B cell (primary cell): ENCODE measurements at regions not wholly inside any gene's neighbourhood (a gene's known extent, or its start where the extent isn't known, plus 50 kb on each side); places are given as distances from the start of the nearest gene placed in this dataset.

ENCODE experiments used
- ATAC-seq: fragments of 200-7000 bp; cut with Tn5 transposase; one replicate; pipeline ENCODE4 v1.10.0; 2021; ENCODE audit warnings: low read depth, mild to moderate bottlenecking, moderate number of reproducible peaks, moderate library complexity
- CTCF ChIA-PET: fragments of 350-600 bp; sonication (Branson Sonifier 250); formaldehyde crosslinking; loops from one replicate; lab custom pipeline; 2021; ENCODE audit warnings: antibody characterized with exemption, inconsistent platforms; lab: Charles Lee
- POLR2A ChIA-PET: fragments of 350-600 bp; sonication (Branson Sonifier 250); formaldehyde crosslinking; loops from one replicate; lab custom pipeline; 2021; ENCODE audit warnings: antibody characterized with exemption; lab: Charles Lee
- DNase-seq: peaks from one replicate; pipeline ENCODE4 v3.0.0; 2013
- H2AFZ ChIP-seq: 2 replicates; pipeline ENCODE4 v1.6.1; 2012; ENCODE audit warnings: mild to moderate bottlenecking, low read depth, low read length; ENCODE audit not compliant: insufficient read depth, poor library complexity, severe bottlenecking
- H3K27ac ChIP-seq, 2 donors: 1 replicate in 1 of 2; 2 replicates in 1 of 2; pipeline ENCODE4 v1.5.1; 2012 to 2013; ENCODE audit warnings: low read length in 2 of 2, mild to moderate bottlenecking in 2 of 2, moderate library complexity in 1 of 2
- H3K27me3 ChIP-seq, 4 experiments: fragments of 200-600 bp in 1 of 4; sonication (generic) in 1 of 4; replicated peaks in 1 of 4; 1 replicate in 2 of 4; 2 replicates in 2 of 4; pipeline versions ENCODE4 v1.6.1 to v1.7.0; 2013 to 2016; ENCODE audit warnings: low read length in 3 of 4, mild to moderate bottlenecking in 2 of 4, mixed read lengths in 1 of 4, moderate library complexity in 1 of 4; ENCODE audit not compliant: insufficient read depth in 4 of 4, control insufficient read depth in 3 of 4; ENCODE audit errors: control extremely low read depth in 1 of 4
- H3K36me3 ChIP-seq, 2 experiments: replicated peaks in 1 of 2; 1 replicate in 1 of 2; 2 replicates in 1 of 2; pipeline versions ENCODE4 v1.6.1 to v1.7.1; 2013; ENCODE audit warnings: low read length in 1 of 2; ENCODE audit not compliant: insufficient read depth in 2 of 2, control insufficient read depth in 1 of 2; ENCODE audit errors: control extremely low read depth in 1 of 2, extremely low read depth in 1 of 2
- H3K4me1 ChIP-seq, 2 donors: fragments of 200-600 bp in 1 of 2; sonication (generic) in 1 of 2; 1 replicate in 1 of 2; 2 replicates in 1 of 2; pipeline versions ENCODE4 v1.5.1 to v1.6.1; 2013 to 2017; ENCODE audit warnings: low read length in 2 of 2; ENCODE audit not compliant: control insufficient read depth in 2 of 2, insufficient read depth in 2 of 2
- H3K4me2 ChIP-seq: replicated peaks from 2 replicates; pipeline ENCODE3; 2012; ENCODE audit warnings: mild to moderate bottlenecking, low read depth, low read length; ENCODE audit not compliant: poor library complexity, severe bottlenecking
- H3K4me3 ChIP-seq, 5 experiments: fragments of 200-600 bp in 1 of 5; sonication (generic) in 1 of 5; 1 replicate in 3 of 5; 2 replicates in 2 of 5; pipeline versions ENCODE4 v1.5.1 to v1.7.0; 2011 to 2016; ENCODE audit warnings: low read length in 4 of 5, mild to moderate bottlenecking in 4 of 5, low read depth in 2 of 5, control low read depth in 1 of 5, moderate library complexity in 1 of 5; ENCODE audit not compliant: insufficient read depth in 1 of 5; ENCODE audit errors: control extremely low read depth in 1 of 5, extremely low read depth in 1 of 5
- H3K79me2 ChIP-seq: fragments of 200-600 bp; sonication (generic); one replicate; pipeline ENCODE4 v1.6.0; 2016; ENCODE audit warnings: low read length; ENCODE audit not compliant: control insufficient read depth, insufficient read depth
- H3K9ac ChIP-seq: fragments of 200-600 bp; sonication (generic); 2 replicates; pipeline ENCODE4 v1.6.1; 2017; ENCODE audit warnings: mild to moderate bottlenecking, low read length, moderate library complexity
- H3K9me3 ChIP-seq, 3 donors: one replicate each; pipeline versions ENCODE4 v1.6.1 to v1.7.1; 2013; ENCODE audit warnings: low read length in 2 of 3; ENCODE audit not compliant: control insufficient read depth in 2 of 3, insufficient read depth in 1 of 3; ENCODE audit errors: control extremely low read depth in 1 of 3
- H4K20me1 ChIP-seq: 2 replicates; pipeline ENCODE4 v1.6.0; 2012; ENCODE audit warnings: mild to moderate bottlenecking, low read length; ENCODE audit not compliant: insufficient read depth, control insufficient read depth, poor library complexity, severe bottlenecking
- H3K27ac Mint-ChIP-seq: one replicate; pipeline ENCODE4 v1.8.0; 2021; ENCODE audit warnings: mixed read lengths
- H3K27me3 Mint-ChIP-seq: one replicate; pipeline ENCODE4 v1.8.0; 2021; ENCODE audit warnings: mixed read lengths
- H3K4me1 Mint-ChIP-seq: one replicate; pipeline ENCODE4 v1.8.0; 2021; ENCODE audit warnings: mixed read lengths
- H3K4me3 Mint-ChIP-seq: one replicate; pipeline ENCODE4 v1.8.0; 2021; ENCODE audit warnings: mixed read lengths
- H3K9me3 Mint-ChIP-seq: one replicate; pipeline ENCODE4 v1.8.0; 2022; ENCODE audit warnings: mixed read lengths; ENCODE audit not compliant: insufficient read depth
- CTCF ChIP-seq: fragments of 200-600 bp; IDR thresholded peaks from one replicate; pipeline ENCODE4 v1.8.0; 2022; ENCODE audit warnings: antibody characterized with exemption, mild to moderate bottlenecking
- EZH2 ChIP-seq: IDR thresholded peaks from 2 replicates; pipeline ENCODE4 v1.6.1; 2012; ENCODE audit warnings: borderline replicate concordance, low read depth, mild to moderate bottlenecking, moderate library complexity, low read length; ENCODE audit not compliant: insufficient read depth, poor library complexity, severe bottlenecking
- intact Hi-C: fragments of 100-400 bp; cut with micrococcal nuclease; formaldehyde crosslinking; loops from one replicate; pipeline ENCODE4 v1.10.0; 2022

DNA sequence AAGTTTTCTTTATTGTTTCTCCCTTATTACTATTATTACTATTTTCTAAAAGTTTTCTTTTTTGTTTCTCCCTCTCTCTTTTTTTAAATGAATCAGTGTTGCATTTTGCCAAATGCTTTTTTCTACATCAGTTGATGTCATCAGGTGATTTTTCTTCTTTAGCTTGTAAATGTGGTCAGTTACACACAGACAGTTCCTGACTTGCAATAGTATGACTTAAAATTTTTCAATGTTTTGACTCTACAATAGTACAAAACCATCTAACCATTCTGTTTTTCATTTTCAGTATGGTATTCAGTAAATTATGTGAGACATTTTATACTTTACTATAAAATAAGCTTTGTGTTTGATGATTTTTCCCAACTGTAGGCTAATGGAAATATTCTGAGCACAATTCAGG lies 443.0 kb downstream of the GADD45G start:
- no peak overlapping the region for H3K4me3 ChIP-seq
- intact Hi-C loops, result no loop called here
- H3K27me3 Mint-ChIP-seq, result no peaks in the 10 kb centered on the region
- H3K4me3 Mint-ChIP-seq, result no peak overlapping the region
- no peak overlapping the region for H3K27ac ChIP-seq
- no peaks in the 10 kb centered on the region for H3K4me1 ChIP-seq
- peaks cover 4% of the 10 kb centered on the region for H3K9me3 Mint-ChIP-seq
- no peak overlapping the region for H3K4me2 ChIP-seq
- DNase-seq (no peak), ATAC-seq (no peak)
- no peaks in the 10 kb centered on the region for H3K36me3 ChIP-seq
- no peak overlapping the region for H3K27ac Mint-ChIP-seq
- no peaks in the 10 kb centered on the region for H3K9me3 ChIP-seq
- H2AFZ ChIP-seq, result no peak overlapping the region
- no peaks in the 10 kb centered on the region for H3K27me3 ChIP-seq
- H3K9ac ChIP-seq, result no peak overlapping the region
- POLR2A ChIA-PET, result no interaction called here
- no peak for TF ChIP-seq CTCF
- CTCF ChIA-PET, result no interaction called here
- H3K79me2 ChIP-seq, result no peaks in the 10 kb centered on the region
- no peaks in the 10 kb centered on the region for H4K20me1 ChIP-seq
- H3K4me1 Mint-ChIP-seq, result no peaks in the 10 kb centered on the region

- Mint-ChIP-seq H3K9me3 (peaks cover 11% of the 10 kb centered on the region), H3K4me1 (no peaks in the 10 kb centered on the region), H3K27ac (no peak overlapping the region), H3K27me3 (peaks cover 27% of the 10 kb centered on the region), H3K4me3 (no peak overlapping the region)
- DNase-seq (no peak), ATAC-seq (no peak)
- peaks cover 0 to 17% (median 7%) of the 10 kb centered on the region in 3 donors for H3K9me3 ChIP-seq
- H3K27me3 ChIP-seq, result peaks cover 0 to 2% (median 0%) of the 10 kb centered on the region in 4 experiments
- ChIA-PET POLR2A (no interaction called here), CTCF (no interaction called here)
- no peaks in the 10 kb centered on the region for H3K36me3 ChIP-seq
- H3K4me3 ChIP-seq, result no peak overlapping the region
- H4K20me1 ChIP-seq, result no peaks in the 10 kb centered on the region
- H3K4me1 ChIP-seq, result no peaks in the 10 kb centered on the region
- intact Hi-C loops, result no loop called here
- no peaks in the 10 kb centered on the region for H3K79me2 ChIP-seq
- H2AFZ ChIP-seq, result no peak overlapping the region
- no peak overlapping the region for H3K9ac ChIP-seq
- TF ChIP-seq EZH2 (no peak), CTCF (no peak)
- H3K27ac ChIP-seq, result no peak overlapping the region
- H3K4me2 ChIP-seq, result no peak overlapping the region
These were observed 447.6 kb downstream of the GADD45G start for GRCh38 chr9:90052366-90052765.
